GM19351 (cell line): ENCODE measurements at regions not wholly inside any gene's neighbourhood (a gene's known extent, or its start where the extent isn't known, plus 50 kb on each side); places are given as distances from the start of the nearest gene placed in this dataset.

Experiments
- ATAC-seq: cut with Tn5 transposase; IDR thresholded peaks from one replicate; pipeline ENCODE4 v1.9.1; 2021; ENCODE audit warnings: mild to moderate bottlenecking, moderate library complexity; ENCODE audit not compliant: unreplicated experiment

GRCh38 chr3:41125258-41125657 lies 74.0 kb upstream of the CTNNB1 start:
- no peak for ATAC-seq

GRCh38 chr3:41126472-41126871 lies 72.8 kb upstream of the CTNNB1 start:
- ATAC-seq: no peak

GRCh38 chr3:41126961-41127360 lies 72.3 kb upstream of the CTNNB1 start:
- ATAC-seq: no peak

GRCh38 chr3:41127414-41127813 lies 71.9 kb upstream of the CTNNB1 start:
- no peak for ATAC-seq

- ATAC-seq: no peak
These were observed 69.6 kb upstream of the CTNNB1 start for GRCh38 chr3:41129731-41130130.

GRCh38 chr3:41131224-41131623 lies 68.1 kb upstream of the CTNNB1 start:
- ATAC-seq: no peak

- ATAC-seq: no peak
These were observed 61.6 kb upstream of the CTNNB1 start for GRCh38 chr3:41137686-41138111.

GRCh38 chr3:41138146-41138545 lies 61.2 kb upstream of the CTNNB1 start:
- ATAC-seq: no peak

- ATAC-seq: no peak
These were observed 60.7 kb upstream of the CTNNB1 start for GRCh38 chr3:41138601-41139000.

- no peak for ATAC-seq
These were observed 59.1 kb upstream of the CTNNB1 start for GRCh38 chr3:41140242-41140641.

- ATAC-seq: no peak
These were observed 57.7 kb upstream of the CTNNB1 start for GRCh38 chr3:41141433-41142167.

- ATAC-seq: no peak
These were observed 55.8 kb upstream of the CTNNB1 start for GRCh38 chr3:41143421-41144031.

GRCh38 chr3:41144631-41145030 lies 54.7 kb upstream of the CTNNB1 start:
- ATAC-seq: no peak

- ATAC-seq: no peak
These were observed 50.8 kb upstream of the CTNNB1 start for GRCh38 chr3:41148478-41148877.

GRCh38 chr3:41148901-41149300 lies 50.4 kb upstream of the CTNNB1 start:
- no peak for ATAC-seq
